ENCODE measurements at regions not wholly inside any gene's neighbourhood (a gene's known extent, or its start where the extent isn't known, plus 50 kb on each side); places are given as distances from the start of the nearest gene placed in this dataset.

- in situ Hi-C loops (cut with MboI; ENCODE audit: low sequenced_read_pairs, unreplicated experiment) = no loop called here
- TF ChIP-seq CTCF (IDR thresholded peaks at IDR 0.05; ENCODE audit: borderline replicate concordance, control extremely low read depth, extremely low read depth, insufficient read depth, missing control alignments) = no peak
- DNase-seq (ENCODE audit: low spot score) = no peak
Observed at GRCh38 chr6:105882828-105883227, 203.3 kb upstream of the PRDM1 start.

GRCh38 chr6:105882121-105882803 lies 203.9 kb upstream of the PRDM1 start:
- no peak for DNase-seq (ENCODE audit: low spot score)
- in situ Hi-C loops (cut with MboI; ENCODE audit: low sequenced_read_pairs, unreplicated experiment) = no loop called here

GRCh38 chr6:105881608-105882007 lies 204.5 kb upstream of the PRDM1 start:
- DNase-seq (ENCODE audit: low spot score) = no peak
- in situ Hi-C loops (cut with MboI; ENCODE audit: low sequenced_read_pairs, unreplicated experiment) = no loop called here
- TF ChIP-seq CTCF (IDR thresholded peaks at IDR 0.05; ENCODE audit: borderline replicate concordance, control extremely low read depth, extremely low read depth, insufficient read depth, missing control alignments) = no peak

More at GRCh38 chr6:105882121-105882803, 203.9 kb upstream of the PRDM1 start:
- no peak for TF ChIP-seq CTCF (IDR thresholded peaks at IDR 0.05; ENCODE audit: borderline replicate concordance, control extremely low read depth, extremely low read depth, insufficient read depth, missing control alignments)

DNA sequence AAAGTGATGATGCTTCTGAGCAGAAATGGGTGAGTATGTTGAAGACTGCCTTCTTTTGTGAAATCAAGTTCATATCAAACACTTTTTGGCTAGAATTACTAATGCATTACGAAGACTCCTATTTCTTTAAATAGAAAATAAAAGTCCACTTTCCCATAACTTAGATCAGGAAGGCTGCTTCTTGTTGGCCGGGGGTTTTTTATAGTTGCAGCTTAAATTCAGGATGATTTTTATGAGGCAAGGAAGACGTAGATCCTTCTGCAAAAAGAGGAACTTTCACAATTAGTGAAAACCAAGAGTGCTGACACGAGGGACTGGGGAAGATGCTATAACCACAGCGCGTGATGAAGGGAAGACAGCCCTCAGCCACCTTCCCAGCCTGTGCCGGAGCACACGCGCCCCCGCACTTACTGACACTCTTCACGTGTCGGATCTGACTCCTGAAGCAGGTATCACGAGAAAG lies 206.1 kb upstream of the PRDM1 start:
- in situ Hi-C loops (cut with MboI; ENCODE audit: low sequenced_read_pairs, unreplicated experiment) = no loop called here
- no peak for TF ChIP-seq CTCF (IDR thresholded peaks at IDR 0.05; ENCODE audit: borderline replicate concordance, control extremely low read depth, extremely low read depth, insufficient read depth, missing control alignments)
- DNase-seq (ENCODE audit: low spot score) = no peak

- DNase-seq (ENCODE audit: low spot score) = no peak
- in situ Hi-C loops (cut with MboI; ENCODE audit: low sequenced_read_pairs, unreplicated experiment) = no loop called here
- TF ChIP-seq CTCF (IDR thresholded peaks at IDR 0.05; ENCODE audit: borderline replicate concordance, control extremely low read depth, extremely low read depth, insufficient read depth, missing control alignments) = no peak
Observed at GRCh38 chr6:105879146-105879545, 207.0 kb upstream of the PRDM1 start.

DNA sequence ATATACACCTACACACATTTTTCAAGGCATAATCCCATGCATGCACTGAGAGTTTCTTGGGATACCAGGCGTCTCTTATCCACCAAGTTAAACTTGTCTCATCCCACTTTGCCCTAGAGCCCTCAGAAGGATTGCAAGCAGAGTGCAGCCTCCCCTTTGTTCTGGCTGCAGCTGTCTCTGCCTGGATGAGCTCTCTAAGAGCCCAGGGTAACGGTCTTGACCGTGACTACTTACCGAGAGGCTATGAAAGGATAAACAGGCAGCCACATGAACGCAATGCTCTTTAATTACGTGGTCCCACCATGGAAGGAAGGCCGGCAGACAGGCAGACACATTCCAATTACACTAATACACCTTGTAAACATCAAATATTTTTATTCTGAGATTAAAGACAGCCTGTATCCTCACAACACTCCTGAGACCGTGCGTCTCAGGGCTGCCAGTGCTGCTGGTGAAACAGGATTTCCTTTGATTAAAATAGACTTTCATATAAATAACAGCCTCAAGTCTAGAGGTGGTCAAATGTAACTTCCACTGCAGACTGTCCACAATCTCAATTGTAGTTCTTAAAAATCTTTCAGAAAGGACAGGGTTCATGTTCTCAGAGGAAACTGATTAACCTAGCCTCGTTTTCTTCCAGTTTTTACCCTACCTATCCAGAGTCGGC lies 210.0 kb upstream of the PRDM1 start:
- TF ChIP-seq CTCF (IDR thresholded peaks at IDR 0.05; ENCODE audit: borderline replicate concordance, control extremely low read depth, extremely low read depth, insufficient read depth, missing control alignments) = no peak
- in situ Hi-C loops (cut with MboI; ENCODE audit: low sequenced_read_pairs, unreplicated experiment) = no loop called here
- no peak for DNase-seq (ENCODE audit: low spot score)
